ENCODE measurements at regions not wholly inside any gene's neighbourhood (a gene's known extent, or its start where the extent isn't known, plus 50 kb on each side); places are given as distances from the start of the nearest gene placed in this dataset.
"Not testable (repeated sequence)": the region's sequence is repeated elsewhere in the genome, so short reads cannot be mapped to it uniquely, and the experiment has no call there.

DNA sequence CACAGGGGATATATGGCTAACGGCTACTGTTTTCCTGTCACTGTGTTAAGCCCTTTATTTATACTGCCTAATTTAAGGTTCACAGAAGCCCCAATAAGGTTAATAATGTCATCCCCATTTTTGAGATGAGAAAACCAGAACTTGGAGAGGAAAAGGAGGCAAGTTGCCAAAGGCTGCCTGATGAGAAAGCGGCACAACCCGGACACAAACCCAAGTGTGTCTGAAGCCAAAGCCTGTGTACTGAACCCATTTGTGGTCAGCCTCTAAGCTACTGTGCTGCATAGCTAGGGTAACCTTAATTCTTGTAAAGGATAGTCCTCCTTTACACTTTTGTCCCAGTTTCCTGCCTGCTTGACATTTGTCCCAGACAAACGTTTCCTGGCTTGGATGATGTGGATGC lies 954.7 kb upstream of the FANCL start:
- no peak for DNase-seq

DNA sequence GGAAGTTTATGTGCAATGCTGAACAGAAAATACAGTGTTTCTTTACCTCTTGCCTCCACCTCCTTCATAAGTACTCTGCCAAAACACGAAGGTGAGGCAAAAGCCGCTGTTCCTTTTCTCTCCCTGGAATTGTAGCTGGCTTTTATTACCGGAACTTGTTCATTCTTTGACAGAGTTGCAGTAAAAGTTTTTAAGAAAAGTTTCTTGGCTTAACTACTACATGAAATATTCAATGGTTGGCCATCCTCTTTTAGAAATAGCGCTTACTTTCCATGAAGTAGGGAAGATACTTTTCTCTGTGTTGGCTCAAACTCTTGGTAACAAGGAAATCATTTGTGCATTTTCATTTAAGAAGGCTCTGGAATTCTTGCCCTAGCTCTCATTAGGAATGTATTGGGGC lies 950.7 kb upstream of the FANCL start:
- no peak for DNase-seq

DNA sequence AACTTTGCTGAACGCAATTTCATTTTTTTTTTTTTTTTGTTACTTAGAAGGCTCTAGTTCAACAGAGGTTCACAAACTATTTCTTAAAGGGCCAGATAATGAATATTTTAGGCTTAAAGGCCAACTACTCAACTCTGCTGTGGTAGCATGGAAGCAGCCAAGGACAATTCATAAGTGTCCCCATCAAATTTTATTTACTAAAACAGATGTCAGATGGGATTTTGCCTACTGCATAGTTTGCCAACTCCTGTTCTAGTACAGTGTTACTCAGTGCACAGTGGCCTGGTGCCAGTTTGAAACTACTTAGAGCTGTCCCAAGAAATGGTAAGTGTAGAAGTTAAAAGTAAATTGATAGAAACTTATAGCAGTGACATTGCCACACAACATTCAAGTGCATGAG lies 949.4 kb upstream of the FANCL start:
- DNase-seq = no peak

DNA sequence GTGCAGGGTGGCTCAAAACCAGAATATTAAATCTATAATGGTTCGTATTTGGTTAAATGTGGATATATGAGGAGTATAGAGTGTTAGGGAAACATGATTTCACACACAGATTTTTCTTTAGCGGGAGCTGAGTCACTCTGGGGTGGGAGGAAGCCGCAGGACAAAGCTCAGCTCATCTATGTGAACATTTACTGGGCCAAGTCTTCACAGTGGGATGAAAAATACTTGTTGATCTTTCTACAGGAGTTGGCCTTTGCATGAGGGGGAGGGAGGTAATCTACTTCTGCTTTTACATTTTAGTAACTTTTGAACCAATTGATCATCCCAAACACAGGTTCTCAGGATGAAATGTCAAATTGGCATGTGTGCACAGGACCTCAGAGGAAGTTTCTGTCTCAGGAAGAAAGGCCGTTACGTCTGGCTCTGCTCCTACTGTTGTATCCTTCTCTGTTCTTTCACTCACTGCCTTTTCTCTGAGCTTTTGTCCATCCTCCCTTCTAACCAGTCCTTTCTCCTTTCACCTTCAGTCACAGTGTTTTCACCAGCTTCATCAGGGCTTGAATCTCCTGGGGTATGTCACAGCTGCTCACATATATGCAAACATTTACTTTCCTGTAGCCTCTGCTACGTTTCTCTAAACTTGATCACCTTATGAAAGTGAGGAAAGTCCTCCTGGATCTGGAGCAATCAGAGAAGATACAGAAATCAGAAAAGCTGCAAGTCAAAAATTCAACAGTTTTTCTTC lies 943.3 kb upstream of the FANCL start:
- DNase-seq = no peak

DNA sequence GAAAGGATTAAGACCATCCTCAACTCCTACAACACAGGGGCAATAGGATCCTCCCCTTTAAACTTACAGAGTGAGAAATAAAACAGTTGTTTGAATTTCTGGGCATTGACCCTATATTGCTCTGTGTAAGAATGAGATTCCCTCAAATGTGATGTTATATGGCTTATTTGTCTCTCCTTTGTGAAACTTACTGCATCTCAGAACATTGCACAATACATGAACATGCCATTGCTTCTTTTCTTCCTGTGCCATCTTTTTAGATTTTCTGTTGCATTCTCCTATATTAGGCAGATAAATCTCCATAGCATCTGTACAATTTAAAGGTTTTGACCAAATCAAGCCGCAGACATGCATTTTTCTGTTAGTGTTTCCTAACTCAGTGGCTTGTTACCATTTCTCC lies 941.9 kb upstream of the FANCL start:
- DNase-seq = no peak

DNA sequence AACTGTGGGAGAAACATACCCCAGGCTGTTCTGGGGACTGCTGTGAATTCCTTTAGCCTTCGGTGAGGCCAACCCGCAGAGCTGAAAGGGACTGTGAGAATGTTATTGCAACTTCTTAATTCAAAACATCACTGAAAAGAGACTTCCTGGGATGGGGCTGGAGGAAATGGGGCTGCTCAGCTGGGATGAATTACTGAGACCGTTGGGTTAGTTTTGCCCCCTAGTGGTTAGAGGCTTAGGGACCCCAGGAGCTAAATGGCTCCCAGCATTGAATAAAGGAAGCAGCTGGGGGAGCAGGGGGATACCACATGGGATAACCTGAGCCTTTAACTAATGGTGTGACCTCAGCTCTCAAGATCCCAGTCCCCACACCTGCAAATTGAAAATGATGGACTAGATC lies 941.1 kb upstream of the FANCL start:
- DNase-seq = peak in 12 of 51 donors; percentile 1 to 21 (median 5)

DNA sequence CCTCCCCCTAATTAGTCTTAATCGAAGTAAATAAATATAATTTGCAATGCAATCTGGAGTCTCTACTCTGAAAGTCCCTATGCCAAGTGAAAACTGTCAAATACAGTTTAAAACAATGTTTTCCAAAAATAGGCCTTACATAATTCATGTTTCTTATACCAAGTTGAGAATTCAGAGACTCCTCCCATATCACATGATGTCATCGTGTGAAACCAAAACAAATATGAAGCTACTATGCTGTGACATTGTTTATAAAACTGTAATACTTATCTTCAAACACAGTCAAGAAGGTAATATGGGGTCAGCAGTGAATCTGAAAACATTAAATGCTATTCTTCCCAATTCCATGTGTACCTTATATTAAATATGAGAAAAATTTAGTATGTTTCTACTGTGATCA lies 940.2 kb upstream of the FANCL start:
- DNase-seq = no peak

DNA sequence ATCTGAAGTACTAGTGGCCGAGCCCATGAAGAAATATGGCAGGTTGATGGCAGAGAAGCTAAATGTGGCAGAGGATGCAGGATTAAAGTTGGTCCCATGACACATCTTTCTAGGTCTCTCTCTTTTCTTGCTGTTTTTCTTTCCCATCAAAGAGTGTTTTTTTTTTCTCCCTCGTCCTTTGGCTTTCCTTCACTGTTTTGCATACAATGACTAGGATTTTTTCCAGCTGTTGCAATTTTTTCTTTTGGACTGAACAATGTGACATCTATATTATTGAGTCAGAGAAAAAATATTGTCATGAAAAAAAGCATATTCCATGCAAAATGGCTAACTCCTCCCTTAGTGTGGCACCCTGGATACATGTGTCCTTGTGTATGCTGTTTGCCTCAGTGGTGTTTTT lies 939.5 kb upstream of the FANCL start:
- DNase-seq = no peak

DNA sequence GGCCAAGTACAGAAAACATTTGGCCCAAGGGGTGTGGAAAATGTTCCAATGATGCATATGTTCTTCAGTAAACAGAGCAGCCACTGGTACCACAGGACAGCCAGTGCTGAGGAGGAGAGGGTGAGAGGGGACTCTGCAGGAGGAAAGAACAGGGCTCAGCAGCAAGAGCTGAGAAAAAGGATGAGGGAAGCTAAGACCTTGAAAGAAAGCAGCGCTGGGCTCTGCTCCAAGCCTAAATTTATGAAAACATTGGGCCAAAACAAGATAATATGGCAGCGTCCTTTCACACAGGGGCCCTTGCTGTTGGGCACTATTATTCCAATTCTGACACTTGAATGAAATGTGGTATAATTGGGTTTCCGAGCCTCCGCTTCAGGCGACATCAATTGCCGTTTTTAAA lies 939.0 kb upstream of the FANCL start:
- DNase-seq = no peak

DNA sequence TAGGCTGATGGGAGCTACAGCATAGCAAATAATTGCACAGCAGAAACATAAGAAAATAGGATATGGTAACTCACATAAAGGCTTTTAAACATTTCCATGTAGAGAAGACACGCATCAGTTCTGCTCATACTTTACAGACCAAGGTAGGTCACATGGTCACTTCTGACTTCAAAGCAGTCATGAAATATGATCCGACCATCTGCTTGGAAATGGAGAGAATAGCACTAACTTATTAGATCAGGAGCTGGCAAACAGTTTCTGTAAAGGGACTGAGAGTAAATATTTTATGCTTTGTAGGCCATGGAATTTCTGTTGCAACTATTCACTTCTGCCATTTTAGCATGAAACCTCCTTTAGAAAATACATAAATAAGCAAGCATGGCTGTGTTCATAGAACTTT lies 936.6 kb upstream of the FANCL start:
- DNase-seq = no peak

DNA sequence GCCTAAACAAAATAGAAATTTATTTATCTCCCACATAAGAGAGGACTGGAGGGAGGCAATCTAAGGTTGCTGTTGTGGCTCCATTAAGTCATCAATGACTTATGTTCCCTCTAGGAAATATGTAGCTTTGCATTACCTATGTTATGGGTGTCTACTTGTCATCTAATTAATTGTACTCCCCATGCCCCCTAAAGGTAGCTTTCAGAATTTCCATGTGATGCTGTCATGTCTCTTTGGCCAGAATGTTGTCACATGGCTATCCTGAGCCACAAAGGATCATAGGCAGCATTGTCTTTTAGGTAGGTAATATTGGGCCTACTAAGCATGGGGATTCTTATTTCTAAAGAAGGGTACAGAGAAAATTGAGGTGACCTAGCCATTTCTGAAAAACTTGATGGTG lies 935.6 kb upstream of the FANCL start:
- DNase-seq = no peak

DNA sequence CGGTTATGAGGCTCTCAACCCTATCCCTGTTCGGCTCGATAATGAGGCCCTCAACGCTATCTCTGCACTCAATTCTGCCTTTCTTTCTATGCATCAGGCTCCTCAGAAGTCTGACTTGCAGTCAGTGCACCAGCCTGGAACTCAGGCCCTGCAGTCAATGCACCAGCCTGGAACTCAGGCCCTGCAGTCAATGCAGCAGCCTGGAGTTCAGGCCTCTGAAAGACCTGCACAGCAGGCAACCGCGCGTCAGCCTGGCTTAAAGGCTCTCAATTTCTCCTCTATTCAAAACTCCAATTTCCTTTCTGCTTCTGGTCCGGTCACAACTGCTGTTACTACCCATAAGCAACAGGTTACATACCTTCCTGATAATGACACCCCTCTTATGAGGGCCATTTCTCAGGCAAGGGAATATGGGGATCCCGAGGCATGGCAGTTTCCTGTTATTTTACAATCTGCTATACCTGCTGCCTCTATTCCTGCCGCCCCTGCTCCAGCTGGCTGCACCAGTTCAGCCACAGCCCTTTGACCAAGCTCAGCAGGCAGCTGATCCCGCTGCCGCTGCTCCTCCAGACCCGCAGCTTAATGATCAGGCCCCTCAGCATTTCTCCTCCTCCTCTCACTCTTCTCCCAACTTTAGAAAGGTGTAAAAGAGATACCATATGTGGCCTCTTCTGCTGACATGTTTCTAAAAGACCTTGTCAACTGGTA lies 933.6 kb upstream of the FANCL start:
- no peak for DNase-seq

DNA sequence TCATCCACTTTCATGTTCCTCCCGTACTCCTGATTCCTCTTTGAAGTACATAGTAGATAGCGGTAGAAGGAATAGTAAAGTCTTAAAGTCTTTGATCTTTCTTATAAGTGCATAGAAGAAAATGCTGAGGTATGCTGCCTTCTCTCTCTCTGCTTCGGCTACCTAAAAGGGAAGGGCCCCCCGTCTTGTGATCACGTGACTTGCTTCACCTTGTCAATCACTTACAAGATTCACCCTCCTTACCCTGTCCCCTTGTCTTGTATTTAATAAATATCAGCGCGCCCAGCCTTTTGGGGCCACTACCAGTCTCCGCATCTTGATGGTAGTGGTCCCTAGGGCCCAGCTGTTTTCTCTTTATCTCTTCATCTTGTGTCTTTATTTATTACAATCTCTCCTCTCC lies 932.2 kb upstream of the FANCL start:
- DNase-seq = no peak

DNA sequence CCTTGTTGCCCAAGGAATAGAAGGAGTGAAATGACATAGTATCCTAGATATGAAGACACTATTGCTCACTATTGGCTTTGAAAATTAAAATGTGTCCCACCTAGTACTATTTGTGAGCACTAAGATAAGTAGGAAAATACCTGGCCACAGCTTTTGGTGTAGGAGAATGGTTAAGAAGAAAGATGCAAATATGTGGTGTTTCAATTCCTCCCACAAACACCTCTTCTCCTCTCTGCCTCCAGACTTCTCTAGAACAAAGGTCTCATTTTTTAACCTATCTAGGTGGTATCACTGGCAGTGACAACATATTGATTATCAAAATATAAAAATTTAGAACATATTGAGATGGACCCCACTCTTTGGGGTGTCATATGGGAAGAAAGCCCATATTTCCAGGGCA lies 929.9 kb upstream of the FANCL start:
- DNase-seq = no peak

DNA sequence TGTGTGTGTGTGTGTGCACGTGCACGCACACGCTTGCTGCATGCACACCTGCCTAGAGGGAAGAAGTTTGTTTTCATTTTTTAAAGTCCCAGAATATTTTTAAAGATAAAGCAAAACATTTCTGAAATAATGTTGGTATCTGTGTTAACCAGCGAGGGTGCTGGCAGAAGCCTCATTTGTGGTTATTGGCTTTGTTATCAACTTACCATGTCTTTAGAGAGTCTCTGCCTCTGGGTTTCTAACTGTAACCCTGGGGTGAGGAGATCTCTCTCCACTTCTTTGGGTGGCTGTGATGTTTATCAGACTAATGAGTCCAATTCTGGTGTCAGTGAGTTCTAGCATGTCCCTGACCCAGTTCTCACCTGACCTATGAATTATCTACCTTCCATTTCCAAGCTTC lies 927.6 kb upstream of the FANCL start:
- DNase-seq = no peak

DNA sequence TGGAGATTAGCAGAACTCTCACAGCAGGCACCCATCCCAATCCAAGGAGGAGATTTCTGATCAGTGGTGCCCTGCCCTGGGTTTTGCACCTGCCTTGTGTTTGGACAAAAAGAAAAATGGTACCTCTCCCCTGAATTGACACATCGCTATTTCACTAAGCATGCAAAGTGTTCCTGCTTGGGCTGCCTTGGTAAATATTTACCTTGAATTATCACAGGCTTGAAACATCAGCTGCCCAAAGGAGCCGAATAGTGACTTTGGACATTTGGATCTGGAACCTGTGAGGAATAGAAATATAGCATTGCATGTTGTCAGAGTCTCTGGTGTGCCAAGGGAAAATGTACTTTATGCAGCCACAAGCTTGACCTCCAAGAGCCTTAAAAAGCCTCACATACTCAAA lies 926.4 kb upstream of the FANCL start:
- DNase-seq = no peak

DNA sequence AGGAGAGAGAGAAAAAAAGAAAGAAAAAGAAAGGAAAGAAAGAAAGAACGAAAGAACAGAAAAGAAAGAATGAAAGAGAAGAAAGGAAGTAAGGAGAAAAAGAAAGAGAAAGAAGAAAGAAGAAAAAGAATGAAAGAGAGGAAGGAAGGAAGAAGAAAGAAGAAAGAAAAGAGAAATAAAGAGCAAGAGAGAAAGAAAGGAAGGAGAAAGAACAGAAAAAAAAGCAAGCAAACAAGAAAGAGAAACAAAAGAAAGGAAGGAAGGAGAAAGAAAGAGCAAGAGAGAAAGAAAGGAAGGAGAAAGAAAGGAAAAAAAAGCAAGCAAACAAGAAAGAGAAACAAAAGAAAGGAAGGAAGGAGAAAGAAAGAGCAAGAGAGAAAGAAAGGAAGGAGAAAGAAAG lies 916.8 kb upstream of the FANCL start:
- DNase-seq = not testable (repeated sequence)

DNA sequence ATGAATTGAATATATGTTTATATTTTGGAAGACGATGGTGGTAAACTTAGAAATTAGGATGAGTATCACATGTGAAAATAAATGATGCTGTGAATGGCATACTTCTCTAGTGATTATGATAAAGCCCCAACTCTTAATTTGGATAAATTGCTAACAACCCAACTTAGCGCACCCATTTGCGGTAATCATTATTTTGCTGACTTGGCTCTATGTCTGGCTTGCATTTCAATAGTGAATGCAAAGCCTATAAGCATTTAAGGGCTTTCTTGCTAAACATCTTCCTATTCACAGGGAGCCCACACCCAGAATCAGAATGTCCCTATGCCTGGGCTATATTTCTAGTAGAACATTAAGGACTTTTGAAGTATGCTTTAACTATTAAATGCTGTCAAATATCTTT lies 910.7 kb upstream of the FANCL start:
- DNase-seq = no peak

DNA sequence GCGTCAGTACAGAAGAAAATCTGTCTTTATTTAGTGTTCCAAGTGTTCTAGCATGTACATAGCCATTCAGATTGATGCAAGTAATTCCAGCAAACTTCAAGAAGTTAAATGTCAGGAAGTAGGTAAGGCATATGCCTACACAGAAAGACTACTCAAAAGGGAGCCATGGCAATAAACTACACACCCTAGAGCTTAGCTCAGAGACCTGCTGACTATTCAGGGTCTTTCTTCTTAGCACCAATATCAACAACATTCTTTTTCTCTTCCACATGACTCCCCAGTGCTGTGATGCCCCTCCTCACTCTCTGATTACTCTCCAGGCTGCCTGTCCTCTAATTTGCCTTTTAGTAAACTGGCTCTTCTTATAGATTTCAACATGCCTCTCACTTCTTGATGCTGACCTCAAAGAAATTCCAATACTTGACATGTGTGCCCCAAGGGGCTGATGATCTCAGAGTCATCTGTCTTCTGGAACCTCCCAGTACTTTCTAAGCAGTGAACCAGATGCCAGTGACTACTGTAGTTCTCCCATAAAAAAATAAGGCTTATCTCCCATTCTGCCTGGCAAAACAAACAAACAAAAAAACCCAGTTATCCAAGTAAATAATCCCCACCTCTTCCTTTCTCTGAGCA lies 909.2 kb upstream of the FANCL start:
- no peak for DNase-seq

DNA sequence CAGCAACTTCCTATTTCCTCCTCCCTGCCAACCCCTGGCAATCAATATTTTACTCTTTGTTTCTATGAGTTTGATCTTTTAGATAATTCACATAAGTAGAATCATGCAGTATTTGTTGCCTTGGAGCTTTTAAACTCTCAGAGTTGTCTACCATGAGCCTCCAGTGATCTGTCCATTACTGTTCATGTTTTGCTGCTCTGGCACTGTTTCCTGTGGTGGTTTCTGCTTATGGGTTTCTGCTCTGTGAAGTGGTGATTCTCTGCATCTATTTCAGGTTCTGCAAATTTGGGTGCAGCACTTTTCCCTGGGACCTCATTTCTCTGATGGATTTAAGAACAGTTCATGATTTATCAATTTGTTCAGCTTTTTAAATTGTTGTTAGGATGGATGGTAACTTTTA lies 908.1 kb upstream of the FANCL start:
- DNase-seq = no peak

DNA sequence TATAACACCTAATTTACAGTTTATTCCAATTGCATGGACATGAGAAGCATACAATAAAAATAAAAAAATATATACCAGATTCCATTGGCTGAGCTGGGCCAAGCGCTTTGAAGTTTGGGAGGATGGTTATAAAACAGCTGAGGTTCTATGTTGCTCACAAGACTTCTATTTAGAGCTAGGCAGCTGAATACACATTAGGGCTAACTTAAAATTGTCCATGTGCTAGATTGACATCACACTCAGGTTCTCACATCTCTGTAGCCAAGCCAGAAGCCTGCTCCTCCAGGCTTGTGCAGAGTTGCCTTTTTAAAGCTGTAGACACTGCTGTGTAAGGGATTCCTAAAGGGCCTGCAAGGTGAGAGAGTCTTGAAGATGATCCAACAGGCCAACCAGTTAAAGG lies 871.1 kb upstream of the FANCL start:
- no peak for DNase-seq

DNA sequence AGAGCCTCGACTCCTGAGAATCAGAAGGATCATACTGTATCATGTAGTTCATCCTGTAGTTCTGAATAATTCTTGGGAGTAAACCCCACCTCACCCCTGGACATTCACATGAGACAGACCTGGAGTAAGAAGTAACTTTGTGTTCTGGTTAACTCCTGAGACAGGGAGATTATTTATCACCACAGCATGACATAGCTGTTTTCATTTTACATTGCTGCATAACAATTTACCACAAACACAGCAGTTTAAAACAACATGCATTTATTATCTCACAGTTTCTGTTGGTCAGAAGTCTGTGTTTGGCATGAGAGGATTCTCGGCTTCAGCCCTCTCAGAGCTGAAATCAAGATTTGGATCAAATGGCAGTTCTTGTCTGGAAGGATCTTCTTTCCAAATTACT lies 855.8 kb upstream of the FANCL start:
- no peak for DNase-seq

DNA sequence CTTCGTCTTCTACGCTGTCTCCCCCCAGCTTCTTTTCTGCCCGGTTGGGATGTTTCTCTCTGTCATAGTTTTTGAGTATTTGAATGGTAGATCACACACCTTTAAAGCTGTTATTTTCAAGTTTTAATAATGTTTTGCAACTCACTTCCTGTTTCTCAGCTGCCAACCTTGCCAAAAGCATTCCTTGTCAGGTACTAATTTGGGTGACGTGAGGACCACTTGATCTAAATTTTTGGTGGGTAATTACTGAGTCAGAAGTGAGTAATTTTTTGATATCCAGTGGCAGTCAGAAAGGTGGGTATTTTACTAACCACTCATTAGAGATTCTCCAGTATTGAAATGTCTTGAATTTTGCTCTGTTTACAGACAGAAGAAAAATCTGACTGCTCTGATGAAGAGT lies 852.4 kb upstream of the FANCL start:
- DNase-seq = no peak
